MCF 10A (cell line): ENCODE measurements at regions not wholly inside any gene's neighbourhood (a gene's known extent, or its start where the extent isn't known, plus 50 kb on each side); places are given as distances from the start of the nearest gene placed in this dataset.

ENCODE experiments used
- BruUV-seq: library from RNA; stranded (reverse); fragments of 400-500 nt; replicated peaks from 2 replicates; lab custom pipeline; 2021; lab: Mats Ljungman, UMichigan
- CTCF ChIA-PET: fragments of 300-600 bp; sonication (Branson Sonifier 250); formaldehyde crosslinking; extraction: SDS; loops from one replicate; lab custom pipeline; 2021; ENCODE audit warnings: antibody characterized with exemption, inconsistent platforms; lab: Yijun Ruan, JAX
- POLR2A ChIA-PET: fragments of 300-600, 350-650 bp; sonication (Branson Sonifier 250); formaldehyde crosslinking; extraction: SDS; loops from one replicate; lab custom pipeline; 2020; ENCODE audit warnings: antibody characterized with exemption, inconsistent platforms; lab: Yijun Ruan, JAX
- DNase-seq: peaks from one replicate; pipeline ENCODE4 v3.0.0-alpha.2; 2018; ENCODE audit not compliant: unreplicated experiment
- H3K27ac Mint-ChIP-seq: one replicate; pipeline ENCODE4 v1.8.0; 2022; ENCODE audit warnings: mild to moderate bottlenecking, low read depth, mixed read lengths; ENCODE audit not compliant: unreplicated experiment
- H3K27me3 Mint-ChIP-seq: one replicate; pipeline ENCODE4 v1.8.0; 2022; ENCODE audit warnings: mixed read lengths; ENCODE audit not compliant: insufficient read depth, unreplicated experiment
- H3K36me3 Mint-ChIP-seq: one replicate; pipeline ENCODE4 v1.8.0; 2022; ENCODE audit warnings: mild to moderate bottlenecking, moderate library complexity, mixed read lengths; ENCODE audit not compliant: insufficient read depth, unreplicated experiment
- H3K4me1 Mint-ChIP-seq: one replicate; pipeline ENCODE4 v1.8.0; 2022; ENCODE audit warnings: mixed read lengths; ENCODE audit not compliant: insufficient read depth, unreplicated experiment
- H3K4me3 Mint-ChIP-seq: one replicate; pipeline ENCODE4 v1.8.0; 2022; ENCODE audit warnings: mild to moderate bottlenecking, moderate library complexity, mixed read lengths; ENCODE audit not compliant: unreplicated experiment
- H3K9me3 Mint-ChIP-seq: one replicate; pipeline ENCODE4 v1.8.0; 2022; ENCODE audit warnings: mixed read lengths; ENCODE audit not compliant: unreplicated experiment
- CTCF ChIP-seq: fragments of 200-600 bp; IDR thresholded peaks from one replicate; pipeline ENCODE4 v1.8.0; 2022; ENCODE audit warnings: antibody characterized with exemption, mild to moderate bottlenecking; ENCODE audit not compliant: unreplicated experiment
- intact Hi-C: fragments of 100-400 bp; cut with micrococcal nuclease; formaldehyde crosslinking; loops from 2 replicates; pipeline ENCODE4 v1.14.1; 2022

DNA sequence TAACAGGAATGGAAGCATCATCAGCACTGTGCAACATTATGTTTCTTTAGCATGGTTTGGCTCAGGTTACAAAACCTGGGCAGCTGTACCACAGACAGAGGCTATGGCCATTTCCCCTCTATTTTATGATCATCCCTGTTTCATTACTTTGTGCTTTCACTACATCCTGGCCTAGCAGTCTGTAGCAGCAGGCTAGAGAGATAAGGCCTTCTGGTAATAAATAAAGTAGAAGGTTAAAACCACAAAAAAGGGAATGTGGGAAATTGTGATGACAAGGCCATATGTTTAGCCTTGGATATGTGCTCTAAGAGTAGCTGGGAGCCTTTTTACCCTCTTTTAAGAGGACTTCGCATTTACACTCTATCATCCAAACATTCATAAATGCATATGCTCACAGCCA is 266.2 kb upstream of the PHF14 start:
- Mint-ChIP-seq H3K27ac (no peak overlapping the region), H3K27me3 (no peaks in the 10 kb centered on the region), H3K36me3 (no peaks in the 10 kb centered on the region), H3K9me3 (no peaks in the 10 kb centered on the region), H3K4me3 (no peak overlapping the region), H3K4me1 (no peaks in the 10 kb centered on the region)
- no peak for TF ChIP-seq CTCF
- POLR2A ChIA-PET: no interaction called here
- BruUV-seq: no TSS peak
- intact Hi-C loops: loop anchor here (5.0 to 10.0 kb wide), 2 partner anchors 295 to 637 kb away; no protein-coding TSS in a partner anchor
- DNase-seq: no peak
- CTCF ChIA-PET: no interaction called here

DNA sequence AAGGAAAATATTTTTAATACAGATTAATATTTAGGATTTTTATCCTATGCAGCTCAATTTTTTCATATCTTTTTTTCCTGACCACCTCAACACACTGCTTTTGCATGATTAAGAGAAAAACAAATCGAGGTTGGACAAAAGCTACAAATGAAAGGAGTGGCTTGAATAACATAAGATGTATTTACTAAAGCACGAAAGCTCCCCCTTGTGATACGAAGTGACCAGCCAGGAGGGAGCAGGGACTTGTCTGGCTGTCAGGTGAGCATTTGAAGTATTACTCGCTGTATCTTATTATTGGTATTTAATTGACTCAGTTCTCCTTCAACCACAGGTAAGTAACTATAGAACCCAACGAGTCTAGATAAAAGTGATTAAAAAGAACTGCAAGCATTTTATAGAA is 265.2 kb upstream of the PHF14 start:
- ChIA-PET POLR2A (no interaction called here), CTCF (interaction anchor here (0.5 to 1.2 kb wide), 9 partner anchors 24 to 1509 kb away, joined by 3 to 5 read pairs (median 3); no protein-coding TSS in a partner anchor)
- H3K36me3 Mint-ChIP-seq: no peaks in the 10 kb centered on the region
- peak; percentile 30 for TF ChIP-seq CTCF
- no peak overlapping the region for H3K27ac Mint-ChIP-seq
- DNase-seq: peak; percentile 40
- H3K27me3 Mint-ChIP-seq: no peaks in the 10 kb centered on the region
- BruUV-seq: no TSS peak
- intact Hi-C loops: loop anchor here (1.0 to 10.0 kb wide), 3 partner anchors 181 to 636 kb away; no protein-coding TSS in a partner anchor
- H3K4me3 Mint-ChIP-seq: no peak overlapping the region
- no peaks in the 10 kb centered on the region for H3K9me3 Mint-ChIP-seq
- H3K4me1 Mint-ChIP-seq: no peaks in the 10 kb centered on the region

DNA sequence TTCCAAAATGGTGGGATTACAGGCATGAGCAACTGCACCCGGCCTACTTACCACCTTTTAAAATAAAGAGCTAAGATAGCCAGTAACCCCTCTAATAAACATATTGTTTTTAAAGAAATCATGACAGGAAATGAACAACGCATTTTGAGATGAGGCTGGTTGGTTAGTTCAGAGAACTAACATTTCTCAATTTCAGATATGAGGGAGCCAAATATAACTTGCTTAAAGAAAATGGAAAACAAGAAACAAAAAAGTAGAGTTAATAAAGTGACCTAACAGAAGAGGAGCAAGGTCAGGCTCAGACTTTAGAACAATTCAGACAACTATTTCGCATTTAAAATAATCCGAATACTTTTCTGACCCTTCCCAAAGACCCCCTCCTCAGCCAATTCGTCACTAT is 254.9 kb upstream of the PHF14 start:
- intact Hi-C loops: no loop called here

GRCh38 chr7:10720042-10720441 is 253.6 kb upstream of the PHF14 start:
- Mint-ChIP-seq H3K36me3 (no peaks in the 10 kb centered on the region), H3K27me3 (no peaks in the 10 kb centered on the region), H3K27ac (no peak overlapping the region), H3K4me3 (no peak overlapping the region), H3K4me1 (no peaks in the 10 kb centered on the region), H3K9me3 (no peaks in the 10 kb centered on the region)
- TF ChIP-seq CTCF: no peak
- no TSS peak for BruUV-seq
- ChIA-PET POLR2A (no interaction called here), CTCF (interaction anchor here (0.6 kb wide), 3 partner anchors 169 to 221 kb away, joined by 3 to 4 read pairs (median 3); no protein-coding TSS in a partner anchor)
- DNase-seq: no peak
- intact Hi-C loops: no loop called here

More for the DNA sequence above, 254.9 kb upstream of the PHF14 start:
- no peak overlapping the region for H3K4me3 Mint-ChIP-seq
- CTCF ChIA-PET: no interaction called here
- BruUV-seq: no TSS peak
- POLR2A ChIA-PET: no interaction called here
- no peak overlapping the region for H3K27ac Mint-ChIP-seq
- no peak for DNase-seq
- TF ChIP-seq CTCF: no peak
- H3K36me3 Mint-ChIP-seq: no peaks in the 10 kb centered on the region
- H3K27me3 Mint-ChIP-seq: no peaks in the 10 kb centered on the region
- H3K4me1 Mint-ChIP-seq: no peaks in the 10 kb centered on the region
- no peaks in the 10 kb centered on the region for H3K9me3 Mint-ChIP-seq
